Activated CD4-positive, alpha-beta T cell treated with anti-CD3 and anti-CD28 coated beads, Interleukin-2, amount 50 U/mL, for 48 hours (primary cell): ENCODE measurements at regions not wholly inside any gene's neighbourhood (a gene's known extent, or its start where the extent isn't known, plus 50 kb on each side); places are given as distances from the start of the nearest gene placed in this dataset.

Experiments
- DNase-seq, 2 experiments: peaks; one replicate each; pipeline ENCODE4 v3.0.0-alpha.2; 2020

- DNase-seq, result no peak
Measured at GRCh38 chr6:98487612-98488011, 346.8 kb upstream of the POU3F2 start.

- no peak for DNase-seq
Measured at GRCh38 chr6:98498144-98498775, 336.1 kb upstream of the POU3F2 start.

GRCh38 chr6:98498866-98499265 is 335.5 kb upstream of the POU3F2 start:
- DNase-seq, result no peak

- no peak for DNase-seq
Measured at GRCh38 chr6:98514073-98514720, 320.2 kb upstream of the POU3F2 start.

- no peak for DNase-seq
Measured at GRCh38 chr6:98514796-98515195, 319.6 kb upstream of the POU3F2 start.

- no peak for DNase-seq
Measured at GRCh38 chr6:98516206-98516605, 318.2 kb upstream of the POU3F2 start.

GRCh38 chr6:98516866-98517265 is 317.5 kb upstream of the POU3F2 start:
- DNase-seq, result no peak

- no peak for DNase-seq
Measured at GRCh38 chr6:98525860-98526259, 308.5 kb upstream of the POU3F2 start.

- no peak for DNase-seq
Measured at GRCh38 chr6:98526465-98526864, 307.9 kb upstream of the POU3F2 start.

- DNase-seq, result no peak
Measured at GRCh38 chr6:98529364-98529763, 305.0 kb upstream of the POU3F2 start.

- DNase-seq, result no peak
Measured at GRCh38 chr6:98530732-98531131, 303.6 kb upstream of the POU3F2 start.

- DNase-seq, result no peak
Measured at GRCh38 chr6:98532004-98532403, 302.4 kb upstream of the POU3F2 start.

- no peak for DNase-seq
Measured at GRCh38 chr6:98539741-98540140, 294.6 kb upstream of the POU3F2 start.

GRCh38 chr6:98546376-98546775 is 288.0 kb upstream of the POU3F2 start:
- no peak for DNase-seq

- no peak for DNase-seq
Measured at GRCh38 chr6:98547151-98547550, 287.2 kb upstream of the POU3F2 start.

- DNase-seq, result no peak
Measured at GRCh38 chr6:98547634-98548033, 286.7 kb upstream of the POU3F2 start.

- no peak for DNase-seq
Measured at GRCh38 chr6:98548301-98548700, 286.1 kb upstream of the POU3F2 start.

- no peak for DNase-seq
Measured at GRCh38 chr6:98560418-98560817, 274.0 kb upstream of the POU3F2 start.

GRCh38 chr6:98560841-98561240 is 273.5 kb upstream of the POU3F2 start:
- no peak for DNase-seq

GRCh38 chr6:98566126-98566525 is 268.2 kb upstream of the POU3F2 start:
- no peak for DNase-seq

GRCh38 chr6:98572579-98572978 is 261.8 kb upstream of the POU3F2 start:
- no peak for DNase-seq

GRCh38 chr6:98574984-98575383 is 259.4 kb upstream of the POU3F2 start:
- no peak for DNase-seq

- no peak for DNase-seq
Measured at GRCh38 chr6:98576791-98577190, 257.6 kb upstream of the POU3F2 start.

GRCh38 chr6:98578016-98578415 is 256.4 kb upstream of the POU3F2 start:
- DNase-seq, result no peak

- no peak for DNase-seq
Measured at GRCh38 chr6:98579079-98579478, 255.3 kb upstream of the POU3F2 start.
